Transverse colon (tissue), 4 donors: ENCODE measurements at regions not wholly inside any gene's neighbourhood (a gene's known extent, or its start where the extent isn't known, plus 50 kb on each side); places are given as distances from the start of the nearest gene placed in this dataset.

ENCODE experiments used
- EP300 ChIP-seq: sonication (generic); formaldehyde crosslinking; IDR thresholded peaks from one replicate; pipeline ENCODE4 v1.6.1; 2017; ENCODE audit warnings: antibody characterized with exemption, low read depth
- POLR2A ChIP-seq: fragments of 450-650 bp; IDR thresholded peaks from one replicate; pipeline ENCODE4 v1.6.1; 2016; ENCODE audit warnings: antibody characterized with exemption, mild to moderate bottlenecking, moderate library complexity
- POLR2AphosphoS5 ChIP-seq, 3 donors: sonication (generic); formaldehyde crosslinking; IDR thresholded peaks; one replicate each; pipeline ENCODE4 v1.6.1; 2016; ENCODE audit warnings: antibody characterized with exemption in 3 of 3
- TF ChIP-seq, protein P1 (sequence below), 5 experiments: fragments of 200-600 bp in 3 of 5; fragments of 450-650 bp in 2 of 5; sonication (generic) in 3 of 5; IDR thresholded peaks; 1 replicate in 2 of 5; 2 replicates in 3 of 5; pipeline ENCODE4 v1.5.1; 2016 to 2017; ENCODE audit warnings: antibody characterized with exemption in 5 of 5, inconsistent platforms in 3 of 5, mild to moderate bottlenecking in 2 of 5, moderate library complexity in 1 of 5

DNA sequence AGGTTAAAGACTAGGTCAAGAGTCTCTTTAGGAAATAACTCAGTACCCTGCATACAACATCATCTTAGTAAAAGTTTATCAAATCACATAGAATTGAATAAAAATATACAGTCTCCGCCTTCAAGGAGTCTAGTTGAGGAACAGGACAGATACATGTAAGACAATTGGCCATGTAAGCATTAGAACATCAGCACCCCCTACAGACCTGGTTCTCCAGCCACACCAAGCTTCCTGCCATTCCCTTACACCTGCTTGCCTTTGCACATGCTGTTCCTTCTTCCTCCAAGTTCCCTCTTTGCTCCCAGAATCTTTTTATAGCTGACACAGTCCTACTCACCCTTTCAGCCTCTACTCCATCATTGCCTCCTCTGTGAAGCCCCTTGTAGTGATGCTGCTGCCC, 187.8 kb upstream of the LRFN2 start:
- TF ChIP-seq, protein P1, sequence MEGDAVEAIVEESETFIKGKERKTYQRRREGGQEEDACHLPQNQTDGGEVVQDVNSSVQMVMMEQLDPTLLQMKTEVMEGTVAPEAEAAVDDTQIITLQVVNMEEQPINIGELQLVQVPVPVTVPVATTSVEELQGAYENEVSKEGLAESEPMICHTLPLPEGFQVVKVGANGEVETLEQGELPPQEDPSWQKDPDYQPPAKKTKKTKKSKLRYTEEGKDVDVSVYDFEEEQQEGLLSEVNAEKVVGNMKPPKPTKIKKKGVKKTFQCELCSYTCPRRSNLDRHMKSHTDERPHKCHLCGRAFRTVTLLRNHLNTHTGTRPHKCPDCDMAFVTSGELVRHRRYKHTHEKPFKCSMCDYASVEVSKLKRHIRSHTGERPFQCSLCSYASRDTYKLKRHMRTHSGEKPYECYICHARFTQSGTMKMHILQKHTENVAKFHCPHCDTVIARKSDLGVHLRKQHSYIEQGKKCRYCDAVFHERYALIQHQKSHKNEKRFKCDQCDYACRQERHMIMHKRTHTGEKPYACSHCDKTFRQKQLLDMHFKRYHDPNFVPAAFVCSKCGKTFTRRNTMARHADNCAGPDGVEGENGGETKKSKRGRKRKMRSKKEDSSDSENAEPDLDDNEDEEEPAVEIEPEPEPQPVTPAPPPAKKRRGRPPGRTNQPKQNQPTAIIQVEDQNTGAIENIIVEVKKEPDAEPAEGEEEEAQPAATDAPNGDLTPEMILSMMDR (IDR thresholded peaks at IDR 0.05): no peak
- no peak for TF ChIP-seq POLR2AphosphoS5 (IDR thresholded peaks at IDR 0.05)
- TF ChIP-seq EP300: no peak
- TF ChIP-seq POLR2A: no peak
